GM23248 (cell line): ENCODE measurements at regions not wholly inside any gene's neighbourhood (a gene's known extent, or its start where the extent isn't known, plus 50 kb on each side); places are given as distances from the start of the nearest gene placed in this dataset.
A peak's percentile ranks its signal among the peaks of the same experiment; 100 is the strongest.

ENCODE experiments used
- DNase-seq: peaks from one replicate; pipeline ENCODE4 v3.0.0-alpha.2; 2015
- H2AFZ ChIP-seq: fragments of 200-600 bp; sonication (generic); 2 replicates; pipeline ENCODE4 v1.6.1; 2016; ENCODE audit warnings: antibody characterized with exemption
- H3F3A ChIP-seq: fragments of 200-600 bp; sonication (generic); 2 replicates; pipeline ENCODE4 v1.6.1; 2016; ENCODE audit warnings: mild to moderate bottlenecking, antibody characterized with exemption, mixed run types; ENCODE audit not compliant: insufficient read depth
- H3K27ac ChIP-seq: fragments of 200-600 bp; sonication (generic); 2 replicates; pipeline ENCODE4 v1.5.1; 2016; ENCODE audit warnings: mild to moderate bottlenecking
- H3K27me3 ChIP-seq: fragments of 200-600 bp; sonication (generic); replicated peaks from 2 replicates; pipeline ENCODE4 v1.6.1; 2016; ENCODE audit warnings: mild to moderate bottlenecking; ENCODE audit not compliant: insufficient read depth
- H3K36me3 ChIP-seq: fragments of 200-600 bp; sonication (generic); 2 replicates; pipeline ENCODE4 v1.6.1; 2016; ENCODE audit warnings: low read depth, mild to moderate bottlenecking
- H3K4me1 ChIP-seq: fragments of 200-600 bp; sonication (generic); 2 replicates; pipeline ENCODE4 v1.6.1; 2016; ENCODE audit warnings: mild to moderate bottlenecking; ENCODE audit not compliant: insufficient read depth
- H3K4me2 ChIP-seq: fragments of 200-600 bp; sonication (generic); one replicate; pipeline ENCODE4 v1.6.1; 2016; ENCODE audit warnings: mild to moderate bottlenecking; ENCODE audit not compliant: unreplicated experiment
- H3K4me3 ChIP-seq: fragments of 200-600 bp; sonication (generic); 2 replicates; pipeline ENCODE4 v1.5.1; 2016; ENCODE audit warnings: mild to moderate bottlenecking
- H3K79me2 ChIP-seq: fragments of 200-600 bp; sonication (generic); 2 replicates; pipeline ENCODE4 v1.6.1; 2016; ENCODE audit warnings: mild to moderate bottlenecking; ENCODE audit not compliant: insufficient read depth
- H3K9ac ChIP-seq: fragments of 200-600 bp; sonication (generic); 2 replicates; pipeline ENCODE4 v1.6.1; 2016; ENCODE audit warnings: mild to moderate bottlenecking
- H3K9me2 ChIP-seq: fragments of 200-600 bp; sonication (generic); 2 replicates; pipeline ENCODE4 v1.6.1; 2016; ENCODE audit warnings: mixed run types, mild to moderate bottlenecking, moderate library complexity; ENCODE audit not compliant: insufficient read depth
- H3K9me3 ChIP-seq: fragments of 200-600 bp; sonication (generic); one replicate; pipeline ENCODE4 v1.6.1; 2017; ENCODE audit warnings: low read depth
- H4K20me1 ChIP-seq: fragments of 200-600 bp; sonication (generic); 2 replicates; pipeline ENCODE4 v1.6.0; 2016; ENCODE audit not compliant: insufficient read depth
- EZH2 ChIP-seq: fragments of 200-600 bp; sonication (generic); IDR thresholded peaks from 2 replicates; pipeline ENCODE4 v1.6.1; 2018; ENCODE audit warnings: antibody characterized with exemption, mild to moderate bottlenecking; ENCODE audit not compliant: insufficient read depth, poor library complexity, severe bottlenecking
- EZH2phosphoT487 ChIP-seq: fragments of 200-600 bp; sonication (generic); IDR thresholded peaks from 2 replicates; pipeline ENCODE4 v1.6.1; 2018; ENCODE audit warnings: antibody characterized with exemption, moderate library complexity, mild to moderate bottlenecking, low read depth; ENCODE audit not compliant: insufficient read depth
- WGBS, 2 experiments: methylation state at CpG; one replicate each; pipeline ENCODE4 v1.1.6; 2015 to 2017; ENCODE audit warnings: low lambda C conversion rate in 2 of 2, low coverage in 1 of 2; ENCODE audit errors: missing lambda C conversion rate in 2 of 2; 5-methylcytosine and 5-hydroxymethylcytosine counted together
- in situ Hi-C: fragments of 300-500 bp; cut with MboI; formaldehyde crosslinking; loops from 2 replicates; pipeline ENCODE4 v1.15.0; 2020

GRCh38 chr4:154132406-154132805 lies 343.5 kb upstream of the SFRP2 start:
- no peak overlapping the region for H3K9ac ChIP-seq

DNA sequence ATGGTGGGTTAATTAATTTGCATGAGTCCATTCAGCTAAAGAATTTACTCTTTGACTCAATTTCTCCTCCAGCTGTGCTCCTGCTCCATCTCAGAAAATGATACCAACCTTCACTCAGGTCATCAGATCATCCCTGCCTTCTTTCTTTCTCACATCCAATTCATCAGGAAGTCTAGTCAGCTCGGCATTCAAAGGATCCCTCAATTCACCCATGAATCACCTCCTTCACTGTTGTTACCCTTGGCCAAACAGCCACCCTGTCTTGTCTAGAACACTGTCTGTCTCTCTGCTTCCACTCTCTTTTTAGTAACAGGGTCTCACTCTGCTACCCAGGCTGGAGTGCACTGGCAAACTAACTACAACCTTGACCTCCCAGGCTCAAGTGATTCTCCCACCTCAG lies 337.4 kb upstream of the SFRP2 start:
- Histone ChIP-seq H3K4me2 (no peak overlapping the region), H2AFZ (no peak overlapping the region), H3K9me3 (no peaks in the 10 kb centered on the region), H3K9me2 (no peaks in the 10 kb centered on the region), H3K27ac (peak overlapping the region; percentile 38), H3F3A (0 out of 2 replicates have a peak, but pooled peaks cover 11% of the 10 kb centered on the region), H3K4me3 (no peak overlapping the region), H3K36me3 (no peaks in the 10 kb centered on the region), H3K9ac (0 out of 2 replicates have a peak overlapping the region, but pooled peaks have one; percentile 3), H4K20me1 (no peaks in the 10 kb centered on the region), H3K27me3 (no peaks in the 10 kb centered on the region), H3K79me2 (no peaks in the 10 kb centered on the region), H3K4me1 (peaks cover 26% of the 10 kb centered on the region)
- WGBS, 2 experiments: 5 to 11% methylated on average over 1 of the region's 1 CpG
- in situ Hi-C loops: no loop called here
- TF ChIP-seq EZH2: no peak
- no peak for TF ChIP-seq EZH2phosphoT487
- DNase-seq: peak; percentile 76

More at GRCh38 chr4:154132406-154132805, 343.5 kb upstream of the SFRP2 start:
- WGBS, 2 experiments: 65 to 67% methylated on average over 1 of the region's 1 CpG
- Histone ChIP-seq H3K4me2 (peak overlapping the region; percentile 32), H3F3A (0 out of 2 replicates have a peak, but pooled peaks cover 7% of the 10 kb centered on the region), H3K36me3 (no peaks in the 10 kb centered on the region), H4K20me1 (no peaks in the 10 kb centered on the region), H3K79me2 (no peaks in the 10 kb centered on the region), H3K9me2 (no peaks in the 10 kb centered on the region), H2AFZ (no peak overlapping the region), H3K27ac (no peak overlapping the region), H3K27me3 (no peaks in the 10 kb centered on the region), H3K4me1 (peaks cover 19% of the 10 kb centered on the region), H3K9me3 (no peaks in the 10 kb centered on the region), H3K4me3 (no peak overlapping the region)
- no peak for TF ChIP-seq EZH2
- TF ChIP-seq EZH2phosphoT487: no peak
- in situ Hi-C loops: no loop called here
- no peak for DNase-seq

DNA sequence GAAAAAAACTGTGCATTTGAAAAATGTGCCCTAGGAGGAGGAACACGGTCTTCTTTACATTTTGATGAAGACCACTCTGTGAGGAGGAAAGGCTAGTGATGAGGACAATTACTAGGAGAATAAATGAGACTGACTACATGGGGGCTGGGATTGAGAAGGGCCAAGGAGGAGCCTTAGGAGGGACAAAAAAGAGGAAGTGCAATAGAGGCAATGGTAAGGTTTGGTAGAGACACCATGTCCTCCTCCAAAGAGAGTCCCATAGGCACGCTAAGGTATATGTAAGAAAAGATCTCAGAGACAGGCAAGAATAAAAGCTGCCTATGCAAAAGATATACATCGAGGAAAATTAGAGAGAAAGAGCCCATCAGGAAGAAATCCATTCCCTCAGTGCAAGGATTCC lies 336.5 kb upstream of the SFRP2 start:
- 0 out of 2 replicates have a peak, but pooled peaks cover 11% of the 10 kb centered on the region for H3F3A ChIP-seq
- H3K27ac ChIP-seq: peak overlapping the region; percentile 90
- TF ChIP-seq EZH2 (no peak), EZH2phosphoT487 (no peak)
- H3K4me2 ChIP-seq: peak overlapping the region; percentile 47
- H3K4me1 ChIP-seq: peaks cover 26% of the 10 kb centered on the region
- H3K27me3 ChIP-seq: no peaks in the 10 kb centered on the region
- WGBS, 2 experiments: 97 to 98% methylated on average over 3 of the region's 3 CpGs
- no peaks in the 10 kb centered on the region for H3K9me3 ChIP-seq
- in situ Hi-C loops: no loop called here
- H2AFZ ChIP-seq: no peak overlapping the region
- no peaks in the 10 kb centered on the region for H4K20me1 ChIP-seq
- DNase-seq: no peak
- H3K79me2 ChIP-seq: no peaks in the 10 kb centered on the region
- no peaks in the 10 kb centered on the region for H3K36me3 ChIP-seq
- H3K9me2 ChIP-seq: no peaks in the 10 kb centered on the region
- no peak overlapping the region for H3K9ac ChIP-seq
- H3K4me3 ChIP-seq: no peak overlapping the region

GRCh38 chr4:154124539-154125255 lies 335.8 kb upstream of the SFRP2 start:
- peak overlapping the region; percentile 46 for H3K9ac ChIP-seq
- no peaks in the 10 kb centered on the region for H3K9me2 ChIP-seq
- H3F3A ChIP-seq: 0 out of 2 replicates have a peak, but pooled peaks cover 11% of the 10 kb centered on the region
- H3K9me3 ChIP-seq: no peaks in the 10 kb centered on the region
- 31 to 34% methylated on average over 4 of the region's 4 CpGs for WGBS, 2 experiments
- peaks cover 26% of the 10 kb centered on the region for H3K4me1 ChIP-seq
- no peaks in the 10 kb centered on the region for H3K36me3 ChIP-seq
- H4K20me1 ChIP-seq: no peaks in the 10 kb centered on the region
- H2AFZ ChIP-seq: peak overlapping the region; percentile 38; the same call in 1 of the 2 replicates
- H3K27ac ChIP-seq: peak overlapping the region; percentile 90
- no peaks in the 10 kb centered on the region for H3K27me3 ChIP-seq
- peak; percentile 96 for DNase-seq
- H3K4me3 ChIP-seq: no peak overlapping the region
- no peaks in the 10 kb centered on the region for H3K79me2 ChIP-seq
- TF ChIP-seq EZH2phosphoT487 (0 out of 2 replicates have a peak, but pooled peaks have one; percentile 24), EZH2 (no peak)
- peak overlapping the region; percentile 47 for H3K4me2 ChIP-seq
- in situ Hi-C loops: no loop called here
